Thymus (tissue), 11 donors: ENCODE measurements at regions not wholly inside any gene's neighbourhood (a gene's known extent, or its start where the extent isn't known, plus 50 kb on each side); places are given as distances from the start of the nearest gene placed in this dataset.

Source experiments
- DNase-seq, 9 donors: peaks; one replicate each; pipeline ENCODE4 v3.0.0-alpha.2; 2013; ENCODE audit warnings: low spot score in 9 of 9, low read depth in 6 of 9, missing footprints in 1 of 9
- H3K27ac ChIP-seq, 2 donors: one replicate each; pipeline ENCODE4 v1.5.1; 2013; ENCODE audit warnings: control low read depth in 1 of 2, low read depth in 1 of 2, low read length in 1 of 2, mild to moderate bottlenecking in 1 of 2, moderate library complexity in 1 of 2
- H3K27me3 ChIP-seq, 2 donors: one replicate each; pipeline ENCODE4 v1.5.1; 2013; ENCODE audit warnings: low read length in 1 of 2; ENCODE audit not compliant: control insufficient read depth in 2 of 2, insufficient read depth in 1 of 2
- H3K36me3 ChIP-seq, 2 donors: one replicate each; pipeline ENCODE4 v1.5.1; 2013; ENCODE audit warnings: low read length in 1 of 2, mild to moderate bottlenecking in 1 of 2, moderate library complexity in 1 of 2; ENCODE audit not compliant: control insufficient read depth in 2 of 2, insufficient read depth in 2 of 2
- H3K4me1 ChIP-seq, 2 donors: one replicate each; pipeline ENCODE4 v1.5.1; 2013; ENCODE audit warnings: low read length in 2 of 2; ENCODE audit not compliant: control insufficient read depth in 2 of 2, insufficient read depth in 2 of 2
- H3K4me3 ChIP-seq, 2 donors: one replicate each; pipeline ENCODE4 v1.5.1; 2013; ENCODE audit warnings: low read length in 2 of 2, control low read depth in 1 of 2, mild to moderate bottlenecking in 1 of 2
- H3K9me3 ChIP-seq, 2 donors: one replicate each; pipeline ENCODE4 v1.5.1; 2013; ENCODE audit warnings: low read length in 1 of 2, mild to moderate bottlenecking in 1 of 2; ENCODE audit not compliant: control insufficient read depth in 2 of 2, insufficient read depth in 1 of 2
- WGBS: extraction: QIAGEN DNeasy Blood & Tissue Kit; methylation state at CpG from one replicate; pipeline ENCODE4 v1.1.7; 2013; 5-methylcytosine and 5-hydroxymethylcytosine counted together
- donor health status: healthy.

GRCh38 chr7:86592185-86592584, 51.5 kb upstream of the GRM3 start:
- DNase-seq, result no peak
- H3K36me3 ChIP-seq, result no peaks in the 10 kb centered on the region
- 68% methylated on average over 1 of the region's 1 CpG for WGBS
- no peaks in the 10 kb centered on the region for H3K27me3 ChIP-seq
- no peaks in the 10 kb centered on the region for H3K9me3 ChIP-seq
- H3K4me3 ChIP-seq, result no peak overlapping the region
- no peak overlapping the region for H3K27ac ChIP-seq
- H3K4me1 ChIP-seq, result no peaks in the 10 kb centered on the region

- DNase-seq, result no peak
- WGBS, result 96% methylated on average over 9 of the region's 9 CpGs
Measured at GRCh38 chr7:86574006-86574405, 69.7 kb upstream of the GRM3 start.

GRCh38 chr7:86558680-86559501, 84.8 kb upstream of the GRM3 start:
- Histone ChIP-seq H3K9me3 (no peaks in the 10 kb centered on the region), H3K27ac (no peak overlapping the region), H3K4me1 (no peaks in the 10 kb centered on the region), H3K27me3 (no peaks in the 10 kb centered on the region), H3K4me3 (no peak overlapping the region), H3K36me3 (no peaks in the 10 kb centered on the region)
- 76% methylated on average over 8 of the region's 8 CpGs for WGBS
- DNase-seq, result no peak

More at GRCh38 chr7:86574006-86574405, 69.7 kb upstream of the GRM3 start:
- no peaks in the 10 kb centered on the region for H3K36me3 ChIP-seq
- no peak overlapping the region for H3K4me3 ChIP-seq
- no peaks in the 10 kb centered on the region for H3K27me3 ChIP-seq
- H3K4me1 ChIP-seq, result no peaks in the 10 kb centered on the region
- no peaks in the 10 kb centered on the region for H3K9me3 ChIP-seq
- no peak overlapping the region for H3K27ac ChIP-seq

- Histone ChIP-seq H3K4me1 (no peaks in the 10 kb centered on the region), H3K36me3 (no peaks in the 10 kb centered on the region), H3K4me3 (no peak overlapping the region), H3K9me3 (peaks cover 0 to 14% of the 10 kb centered on the region in 2 donors), H3K27me3 (no peaks in the 10 kb centered on the region), H3K27ac (no peak overlapping the region)
- DNase-seq, result no peak
- WGBS, result 91% methylated on average over 5 of the region's 5 CpGs
Measured at GRCh38 chr7:86534641-86535040, 109.1 kb upstream of the GRM3 start.

GRCh38 chr7:86504229-86504628, 139.5 kb upstream of the GRM3 start:
- Histone ChIP-seq H3K9me3 (no peaks in the 10 kb centered on the region), H3K4me1 (no peaks in the 10 kb centered on the region), H3K27ac (no peak overlapping the region), H3K36me3 (no peaks in the 10 kb centered on the region), H3K4me3 (no peak overlapping the region), H3K27me3 (no peaks in the 10 kb centered on the region)
- no peak for DNase-seq
- 9% methylated on average over 1 of the region's 1 CpG for WGBS

- WGBS, result 84% methylated on average over 1 of the region's 1 CpG
- Histone ChIP-seq H3K36me3 (no peaks in the 10 kb centered on the region), H3K9me3 (no peaks in the 10 kb centered on the region), H3K27me3 (no peaks in the 10 kb centered on the region), H3K4me1 (no peaks in the 10 kb centered on the region), H3K27ac (no peak overlapping the region), H3K4me3 (no peak overlapping the region)
- DNase-seq, result no peak
Measured at GRCh38 chr7:86499986-86500385, 143.7 kb upstream of the GRM3 start.

GRCh38 chr7:86485827-86486226, 157.9 kb upstream of the GRM3 start:
- H3K4me1 ChIP-seq, result no peaks in the 10 kb centered on the region
- WGBS, result 97% methylated on average over 3 of the region's 3 CpGs

GRCh38 chr7:86479144-86479543, 164.6 kb upstream of the GRM3 start:
- Histone ChIP-seq H3K27ac (no peak overlapping the region), H3K36me3 (no peaks in the 10 kb centered on the region), H3K9me3 (no peaks in the 10 kb centered on the region), H3K27me3 (no peaks in the 10 kb centered on the region), H3K4me3 (no peak overlapping the region), H3K4me1 (no peaks in the 10 kb centered on the region)
- 67% methylated on average over 2 of the region's 2 CpGs for WGBS
- DNase-seq, result no peak

More at GRCh38 chr7:86485827-86486226, 157.9 kb upstream of the GRM3 start:
- no peaks in the 10 kb centered on the region for H3K9me3 ChIP-seq
- DNase-seq, result no peak
- H3K27ac ChIP-seq, result no peak overlapping the region
- no peak overlapping the region for H3K4me3 ChIP-seq
- no peaks in the 10 kb centered on the region for H3K36me3 ChIP-seq
- no peaks in the 10 kb centered on the region for H3K27me3 ChIP-seq

- no peak for DNase-seq
- WGBS, result 46% methylated on average over 2 of the region's 2 CpGs
- no peak overlapping the region for H3K4me3 ChIP-seq
- H3K27ac ChIP-seq, result no peak overlapping the region
- H3K36me3 ChIP-seq, result no peaks in the 10 kb centered on the region
- no peaks in the 10 kb centered on the region for H3K9me3 ChIP-seq
- H3K27me3 ChIP-seq, result no peaks in the 10 kb centered on the region
- H3K4me1 ChIP-seq, result no peaks in the 10 kb centered on the region
Measured at GRCh38 chr7:86477343-86477935, 166.3 kb upstream of the GRM3 start.
